ENCODE measurements at regions not wholly inside any gene's neighbourhood (a gene's known extent, or its start where the extent isn't known, plus 50 kb on each side); places are given as distances from the start of the nearest gene placed in this dataset.
"Not testable (repeated sequence)": the region's sequence is repeated elsewhere in the genome, so short reads cannot be mapped to it uniquely, and the experiment has no call there.

- H3K36me3 ChIP-seq (ENCODE audit: control insufficient read depth, insufficient read depth, low read length), result no peaks in the 10 kb centered on the region
- TF ChIP-seq CTCF (IDR thresholded peaks at IDR 0.05; ENCODE audit: insufficient read depth, low read length, poor library complexity, severe bottlenecking), result no peak
- no peak for DNase-seq (ENCODE audit: low read depth)
- no peak overlapping the region for H3K4me3 ChIP-seq (ENCODE audit: low read depth, low read length)
- H3K27me3 ChIP-seq (ENCODE audit: control insufficient read depth, insufficient read depth, low read length), result no peaks in the 10 kb centered on the region
These were observed 229.1 kb upstream of the CARD18 start for GRCh38 chr11:105368711-105369110.

GRCh38 chr11:105367129-105367528 is 227.6 kb upstream of the CARD18 start:
- no peak for TF ChIP-seq CTCF (IDR thresholded peaks at IDR 0.05; ENCODE audit: insufficient read depth, low read length, poor library complexity, severe bottlenecking)
- no peak for DNase-seq (ENCODE audit: low read depth)
- H3K4me3 ChIP-seq (ENCODE audit: low read depth, low read length), result no peak overlapping the region
- no peaks in the 10 kb centered on the region for H3K27me3 ChIP-seq (ENCODE audit: control insufficient read depth, insufficient read depth, low read length)
- no peaks in the 10 kb centered on the region for H3K36me3 ChIP-seq (ENCODE audit: control insufficient read depth, insufficient read depth, low read length)

- no peak for DNase-seq (ENCODE audit: low read depth)
- no peaks in the 10 kb centered on the region for H3K27me3 ChIP-seq (ENCODE audit: control insufficient read depth, insufficient read depth, low read length)
- H3K36me3 ChIP-seq (ENCODE audit: control insufficient read depth, insufficient read depth, low read length), result no peaks in the 10 kb centered on the region
- H3K4me3 ChIP-seq (ENCODE audit: low read depth, low read length), result no peak overlapping the region
- TF ChIP-seq CTCF (IDR thresholded peaks at IDR 0.05; ENCODE audit: insufficient read depth, low read length, poor library complexity, severe bottlenecking), result no peak
These were observed 222.1 kb upstream of the CARD18 start for GRCh38 chr11:105361651-105362050.

GRCh38 chr11:105357764-105358163 is 218.2 kb upstream of the CARD18 start:
- H3K36me3 ChIP-seq (ENCODE audit: control insufficient read depth, insufficient read depth, low read length), result no peaks in the 10 kb centered on the region
- DNase-seq (ENCODE audit: low read depth), result no peak
- H3K4me3 ChIP-seq (ENCODE audit: low read depth, low read length), result no peak overlapping the region
- no peak for TF ChIP-seq CTCF (IDR thresholded peaks at IDR 0.05; ENCODE audit: insufficient read depth, low read length, poor library complexity, severe bottlenecking)
- no peaks in the 10 kb centered on the region for H3K27me3 ChIP-seq (ENCODE audit: control insufficient read depth, insufficient read depth, low read length)

GRCh38 chr11:105357146-105357545 is 217.6 kb upstream of the CARD18 start:
- Histone ChIP-seq H3K36me3 (ENCODE audit: control insufficient read depth, insufficient read depth, low read length) (no peaks in the 10 kb centered on the region), H3K27me3 (ENCODE audit: control insufficient read depth, insufficient read depth, low read length) (no peaks in the 10 kb centered on the region), H3K4me3 (ENCODE audit: low read depth, low read length) (no peak overlapping the region)
- DNase-seq (ENCODE audit: low read depth), result no peak
- no peak for TF ChIP-seq CTCF (IDR thresholded peaks at IDR 0.05; ENCODE audit: insufficient read depth, low read length, poor library complexity, severe bottlenecking)

- not testable (repeated sequence) for H3K27me3 ChIP-seq (ENCODE audit: control insufficient read depth, insufficient read depth, low read length); H3K36me3 ChIP-seq (ENCODE audit: control insufficient read depth, insufficient read depth, low read length); H3K4me3 ChIP-seq (ENCODE audit: low read depth, low read length); DNase-seq (ENCODE audit: low read depth)
These were observed 210.3 kb upstream of the CARD18 start for GRCh38 chr11:105349867-105350266.

Data from kidney epithelial cell (primary cell).